ENCODE measurements at regions not wholly inside any gene's neighbourhood (a gene's known extent, or its start where the extent isn't known, plus 50 kb on each side); places are given as distances from the start of the nearest gene placed in this dataset.

DNA sequence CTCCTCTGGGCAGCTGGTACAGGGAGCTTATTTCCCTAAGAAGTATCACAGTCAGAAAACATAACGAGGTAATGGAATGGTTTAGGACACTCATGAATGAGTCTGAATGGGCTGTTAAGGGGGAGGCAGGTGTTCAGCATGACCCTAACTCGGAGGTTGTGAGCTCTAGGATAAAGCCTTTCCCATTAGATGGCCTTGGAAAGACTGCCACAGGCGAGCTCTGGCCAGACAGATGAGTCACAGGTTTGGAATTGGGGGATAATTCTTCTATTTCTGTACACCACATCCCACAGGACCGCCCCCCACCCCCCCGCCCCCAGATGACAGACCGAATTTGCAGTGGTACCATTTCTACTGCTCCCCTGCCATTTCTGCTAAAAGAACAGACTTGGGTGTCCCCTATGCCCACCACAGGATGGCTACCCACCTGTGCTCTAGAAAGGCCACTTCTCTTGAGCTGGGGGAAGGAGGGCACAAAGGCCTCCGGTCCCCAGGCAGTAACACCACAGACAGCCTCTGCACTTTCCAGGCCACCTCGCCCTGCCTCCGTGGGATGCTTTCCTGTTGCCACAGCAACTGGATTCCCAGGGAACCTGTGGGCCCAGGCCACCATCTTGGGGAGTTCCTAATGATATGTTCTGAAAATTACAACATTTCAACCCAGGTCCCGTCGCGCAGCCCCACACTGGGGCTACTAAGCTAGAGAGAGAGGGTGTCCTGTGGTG, 76.7 kb downstream of the TRIM29 start:
- Mint-ChIP-seq H3K4me3 (ENCODE audit: unreplicated experiment) (no peak overlapping the region), H3K4me1 (ENCODE audit: low read depth) (peaks cover 21% of the 10 kb centered on the region), H3K27ac (ENCODE audit: unreplicated experiment) (peak overlapping the region; percentile 51), H3K9me3 (ENCODE audit: low read depth) (no peaks in the 10 kb centered on the region), H3K36me3 (ENCODE audit: low read depth) (no peaks in the 10 kb centered on the region), H3K27me3 (ENCODE audit: low read depth) (peaks cover 16% of the 10 kb centered on the region)
- no peak for DNase-seq (ENCODE audit: low spot score)
- TF ChIP-seq, protein P1, sequence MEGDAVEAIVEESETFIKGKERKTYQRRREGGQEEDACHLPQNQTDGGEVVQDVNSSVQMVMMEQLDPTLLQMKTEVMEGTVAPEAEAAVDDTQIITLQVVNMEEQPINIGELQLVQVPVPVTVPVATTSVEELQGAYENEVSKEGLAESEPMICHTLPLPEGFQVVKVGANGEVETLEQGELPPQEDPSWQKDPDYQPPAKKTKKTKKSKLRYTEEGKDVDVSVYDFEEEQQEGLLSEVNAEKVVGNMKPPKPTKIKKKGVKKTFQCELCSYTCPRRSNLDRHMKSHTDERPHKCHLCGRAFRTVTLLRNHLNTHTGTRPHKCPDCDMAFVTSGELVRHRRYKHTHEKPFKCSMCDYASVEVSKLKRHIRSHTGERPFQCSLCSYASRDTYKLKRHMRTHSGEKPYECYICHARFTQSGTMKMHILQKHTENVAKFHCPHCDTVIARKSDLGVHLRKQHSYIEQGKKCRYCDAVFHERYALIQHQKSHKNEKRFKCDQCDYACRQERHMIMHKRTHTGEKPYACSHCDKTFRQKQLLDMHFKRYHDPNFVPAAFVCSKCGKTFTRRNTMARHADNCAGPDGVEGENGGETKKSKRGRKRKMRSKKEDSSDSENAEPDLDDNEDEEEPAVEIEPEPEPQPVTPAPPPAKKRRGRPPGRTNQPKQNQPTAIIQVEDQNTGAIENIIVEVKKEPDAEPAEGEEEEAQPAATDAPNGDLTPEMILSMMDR (IDR thresholded peaks at IDR 0.05) = no peak

DNA sequence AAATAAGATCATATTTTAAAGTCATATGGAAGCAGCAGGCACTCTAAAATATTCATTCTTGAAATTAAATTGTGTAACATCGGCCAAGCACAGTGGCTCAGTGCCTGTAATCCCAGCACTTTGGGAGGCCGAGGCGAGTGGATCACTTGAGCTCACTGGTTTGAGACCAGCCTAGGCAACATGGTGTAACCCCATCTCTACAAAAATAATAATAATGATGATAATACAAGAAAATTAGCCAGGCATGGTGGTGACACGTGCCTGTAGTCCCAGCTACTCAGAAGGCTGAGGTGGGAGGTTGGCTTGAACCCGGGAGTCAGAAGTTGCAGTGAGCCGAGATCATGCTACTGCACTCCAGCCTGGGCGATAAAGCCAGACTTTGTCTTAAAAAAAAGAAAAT, 77.4 kb downstream of the TRIM29 start:
- H3K27me3 Mint-ChIP-seq (ENCODE audit: low read depth) = peaks cover 11% of the 10 kb centered on the region
- H3K9me3 Mint-ChIP-seq (ENCODE audit: low read depth) = no peaks in the 10 kb centered on the region
- H3K4me1 Mint-ChIP-seq (ENCODE audit: low read depth) = peaks cover 22% of the 10 kb centered on the region
- H3K27ac Mint-ChIP-seq (ENCODE audit: unreplicated experiment) = no peak overlapping the region
- H3K36me3 Mint-ChIP-seq (ENCODE audit: low read depth) = no peaks in the 10 kb centered on the region
- TF ChIP-seq, protein P1 (IDR thresholded peaks at IDR 0.05) = no peak
- H3K4me3 Mint-ChIP-seq (ENCODE audit: unreplicated experiment) = no peak overlapping the region
- DNase-seq (ENCODE audit: low spot score) = no peak

DNA sequence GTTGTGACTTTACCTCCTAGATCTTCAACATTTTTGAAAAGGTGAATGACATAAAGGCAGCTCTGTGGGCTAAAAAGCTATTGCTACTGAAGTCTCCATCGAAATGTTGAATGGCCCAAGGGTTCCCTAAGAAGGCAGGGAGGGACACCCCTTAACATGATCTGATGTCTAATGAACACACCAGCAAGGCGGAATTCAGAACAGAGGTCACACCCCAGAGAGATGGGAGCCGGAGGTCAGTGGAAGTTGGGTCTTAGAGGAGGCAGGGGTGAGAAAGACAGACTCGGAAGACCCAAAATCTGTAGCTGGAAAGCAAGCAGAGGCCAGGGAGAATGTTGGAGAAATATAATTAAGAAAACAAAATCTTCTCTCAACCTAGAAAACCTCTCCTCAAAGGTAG, 79.0 kb downstream of the TRIM29 start:
- Mint-ChIP-seq H3K36me3 (ENCODE audit: low read depth) (no peaks in the 10 kb centered on the region), H3K4me1 (ENCODE audit: low read depth) (peaks cover 25% of the 10 kb centered on the region), H3K9me3 (ENCODE audit: low read depth) (no peaks in the 10 kb centered on the region), H3K27me3 (ENCODE audit: low read depth) (peaks cover 4% of the 10 kb centered on the region), H3K27ac (ENCODE audit: unreplicated experiment) (no peak overlapping the region), H3K4me3 (ENCODE audit: unreplicated experiment) (no peak overlapping the region)
- DNase-seq (ENCODE audit: low spot score) = no peak
- TF ChIP-seq, protein P1 (IDR thresholded peaks at IDR 0.05) = no peak

DNA sequence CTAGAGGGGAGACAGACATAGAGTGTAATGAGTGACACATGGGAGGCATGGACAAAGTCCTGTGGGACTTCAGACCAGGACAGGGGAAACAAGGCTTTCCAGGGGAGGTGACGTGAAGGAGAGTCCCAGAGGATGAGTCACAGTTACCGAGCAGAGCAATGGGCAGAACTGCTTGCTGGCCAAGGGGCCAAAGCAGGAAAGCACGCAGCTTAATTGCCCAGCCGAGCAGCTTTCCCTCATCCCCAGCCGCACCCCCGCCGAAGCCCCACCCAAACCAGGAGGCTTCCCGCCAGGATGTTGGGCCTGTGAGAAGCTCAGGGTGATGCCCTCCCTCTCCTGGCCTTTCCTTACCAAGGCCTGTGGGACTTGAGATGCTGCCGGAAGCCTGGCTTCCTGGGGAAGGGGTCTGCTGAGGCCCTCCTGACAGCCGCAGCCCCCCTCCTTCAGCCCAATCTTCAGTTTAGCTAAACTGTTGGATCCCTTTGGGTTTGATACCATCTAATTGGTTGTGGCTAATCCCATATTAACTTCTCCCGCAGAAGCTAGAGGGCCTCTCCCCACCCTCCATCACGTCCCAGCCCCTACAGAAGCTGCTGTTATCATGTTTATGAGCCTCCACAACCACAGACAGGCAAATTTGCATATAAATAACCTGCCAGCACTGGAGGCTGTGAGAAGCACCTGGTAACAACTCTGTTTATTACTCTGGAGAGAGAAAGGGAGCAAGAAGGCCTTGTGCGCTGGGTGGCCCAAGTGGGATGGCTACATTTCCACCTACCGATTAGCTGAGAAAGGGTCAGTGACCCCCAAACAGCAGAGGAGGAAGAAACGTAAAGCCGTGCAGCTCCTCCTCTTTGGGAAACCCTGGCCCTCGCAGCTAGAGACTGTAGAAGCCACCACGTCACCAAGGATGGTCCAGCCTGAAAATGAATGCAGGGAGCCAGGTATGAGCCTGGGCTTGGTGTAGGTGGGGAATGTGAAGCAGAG, 80.0 kb downstream of the TRIM29 start:
- peaks cover 1% of the 10 kb centered on the region for H3K27me3 Mint-ChIP-seq (ENCODE audit: low read depth)
- no peaks in the 10 kb centered on the region for H3K36me3 Mint-ChIP-seq (ENCODE audit: low read depth)
- no peak overlapping the region for H3K27ac Mint-ChIP-seq (ENCODE audit: unreplicated experiment)
- peaks cover 25% of the 10 kb centered on the region for H3K4me1 Mint-ChIP-seq (ENCODE audit: low read depth)
- H3K9me3 Mint-ChIP-seq (ENCODE audit: low read depth) = peaks cover 7% of the 10 kb centered on the region
- no peak for DNase-seq (ENCODE audit: low spot score)
- TF ChIP-seq, protein P1 (IDR thresholded peaks at IDR 0.05) = no peak
- H3K4me3 Mint-ChIP-seq (ENCODE audit: unreplicated experiment) = no peak overlapping the region

DNA sequence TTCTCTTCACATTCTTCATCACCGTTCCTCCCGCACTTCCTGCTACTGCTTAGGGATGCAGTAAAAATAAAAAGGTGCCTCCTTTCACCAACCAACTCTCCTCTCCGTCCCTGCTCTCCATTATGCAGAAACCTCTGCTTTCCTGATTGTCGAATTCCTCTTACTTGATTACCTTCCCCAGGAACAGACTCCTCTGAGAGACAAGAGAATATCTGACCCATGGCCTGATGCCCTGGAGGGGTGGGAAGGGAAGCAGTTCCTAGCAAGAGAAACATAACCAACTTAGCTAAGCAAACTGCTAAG, 80.9 kb downstream of the TRIM29 start:
- H3K36me3 Mint-ChIP-seq (ENCODE audit: low read depth) = no peaks in the 10 kb centered on the region
- H3K27ac Mint-ChIP-seq (ENCODE audit: unreplicated experiment) = no peak overlapping the region
- peaks cover 20% of the 10 kb centered on the region for H3K4me1 Mint-ChIP-seq (ENCODE audit: low read depth)
- H3K27me3 Mint-ChIP-seq (ENCODE audit: low read depth) = peaks cover 5% of the 10 kb centered on the region
- TF ChIP-seq, protein P1 (IDR thresholded peaks at IDR 0.05) = no peak
- DNase-seq (ENCODE audit: low spot score) = no peak
- no peak overlapping the region for H3K4me3 Mint-ChIP-seq (ENCODE audit: unreplicated experiment)
- peaks cover 10% of the 10 kb centered on the region for H3K9me3 Mint-ChIP-seq (ENCODE audit: low read depth)

Measured in chondrocyte (in vitro differentiated cells).